Chondrocyte (in vitro differentiated cells): ENCODE measurements at regions not wholly inside any gene's neighbourhood (a gene's known extent, or its start where the extent isn't known, plus 50 kb on each side); places are given as distances from the start of the nearest gene placed in this dataset.

Source experiments
- DNase-seq: peaks from one replicate; pipeline ENCODE4 v3.0.0; 2021; ENCODE audit warnings: mixed read lengths, low spot score
- H3K27ac Mint-ChIP-seq: one replicate; pipeline ENCODE4 v1.8.0; 2021; ENCODE audit warnings: mild to moderate bottlenecking, moderate library complexity, mixed read lengths; ENCODE audit not compliant: unreplicated experiment
- H3K27me3 Mint-ChIP-seq: 2 replicates; pipeline ENCODE4 v1.8.0; 2021; ENCODE audit warnings: low read depth, mixed read lengths
- H3K36me3 Mint-ChIP-seq: 2 replicates; pipeline ENCODE4 v1.8.0; 2021; ENCODE audit warnings: low read depth, mixed read lengths
- H3K4me1 Mint-ChIP-seq: 2 replicates; pipeline ENCODE4 v1.8.0; 2021; ENCODE audit warnings: low read depth, mild to moderate bottlenecking, mixed read lengths
- H3K4me3 Mint-ChIP-seq: one replicate; pipeline ENCODE4 v1.8.0; 2021; ENCODE audit warnings: mild to moderate bottlenecking, moderate library complexity, mixed read lengths; ENCODE audit not compliant: unreplicated experiment
- H3K9me3 Mint-ChIP-seq: 2 replicates; pipeline ENCODE4 v1.8.0; 2021; ENCODE audit warnings: low read depth, mixed read lengths
- TF ChIP-seq, protein P1 (sequence below): fragments of 200-600 bp; sonication (generic); IDR thresholded peaks from 2 replicates; pipeline ENCODE4 v1.5.0; 2021; ENCODE audit warnings: antibody characterized with exemption, mild to moderate bottlenecking, moderate library complexity

DNA sequence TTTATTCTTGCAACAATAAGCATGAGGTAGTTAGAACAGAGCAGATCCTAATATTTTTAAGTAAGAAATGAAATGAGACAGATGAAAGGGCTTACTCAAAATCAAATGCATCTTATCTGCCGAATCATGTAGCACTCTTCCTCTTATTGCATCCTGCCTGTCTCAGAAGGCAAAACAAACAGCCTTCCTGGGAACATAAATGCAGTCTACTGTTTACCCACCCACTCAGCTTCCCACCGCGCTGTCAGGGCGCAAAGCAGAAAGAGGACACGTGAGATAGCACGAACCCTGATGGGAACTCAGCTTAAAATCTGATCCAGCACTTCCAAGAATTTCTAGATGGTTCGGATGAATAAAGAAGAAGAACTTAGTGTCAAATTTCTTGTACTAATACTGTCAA, 114.4 kb upstream of the CDK1 start:
- H3K27ac Mint-ChIP-seq = peak overlapping the region; percentile 41

DNA sequence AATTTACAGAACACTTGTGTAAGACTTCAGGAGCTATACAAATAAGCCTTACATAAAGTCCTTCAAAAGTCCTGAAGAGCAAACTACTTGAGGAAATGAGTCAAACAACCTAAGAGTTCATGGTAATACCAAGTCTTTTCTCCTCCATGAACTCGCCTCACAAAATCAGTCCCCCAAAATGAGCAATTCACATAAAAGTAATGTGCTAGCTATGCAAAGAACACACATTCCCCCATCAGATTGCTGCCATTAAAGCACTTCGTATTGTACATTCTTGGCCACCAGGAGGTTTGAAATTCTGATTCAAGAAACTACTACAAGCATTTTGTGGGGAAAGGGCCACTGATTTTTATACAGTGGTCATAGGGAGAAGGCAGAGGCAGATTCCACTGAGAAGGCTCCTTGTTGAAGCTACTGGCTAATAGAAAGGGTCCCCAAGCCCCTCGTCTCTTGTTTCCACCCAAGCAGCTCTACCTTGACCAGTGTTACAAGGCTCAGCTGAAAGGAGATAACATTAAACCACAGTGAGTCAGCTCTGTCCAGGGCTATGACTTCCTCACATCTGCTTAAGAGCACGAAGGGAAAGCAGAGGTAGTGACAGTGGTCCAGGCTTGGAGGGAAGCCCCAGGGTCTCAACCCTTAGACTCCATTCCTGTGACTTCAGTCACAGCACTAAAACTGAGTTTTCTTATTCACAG, 115.2 kb upstream of the CDK1 start:
- H3K9me3 Mint-ChIP-seq = peaks cover 6% of the 10 kb centered on the region
- peaks cover 2% of the 10 kb centered on the region for H3K36me3 Mint-ChIP-seq
- no peak for DNase-seq
- TF ChIP-seq, protein P1, sequence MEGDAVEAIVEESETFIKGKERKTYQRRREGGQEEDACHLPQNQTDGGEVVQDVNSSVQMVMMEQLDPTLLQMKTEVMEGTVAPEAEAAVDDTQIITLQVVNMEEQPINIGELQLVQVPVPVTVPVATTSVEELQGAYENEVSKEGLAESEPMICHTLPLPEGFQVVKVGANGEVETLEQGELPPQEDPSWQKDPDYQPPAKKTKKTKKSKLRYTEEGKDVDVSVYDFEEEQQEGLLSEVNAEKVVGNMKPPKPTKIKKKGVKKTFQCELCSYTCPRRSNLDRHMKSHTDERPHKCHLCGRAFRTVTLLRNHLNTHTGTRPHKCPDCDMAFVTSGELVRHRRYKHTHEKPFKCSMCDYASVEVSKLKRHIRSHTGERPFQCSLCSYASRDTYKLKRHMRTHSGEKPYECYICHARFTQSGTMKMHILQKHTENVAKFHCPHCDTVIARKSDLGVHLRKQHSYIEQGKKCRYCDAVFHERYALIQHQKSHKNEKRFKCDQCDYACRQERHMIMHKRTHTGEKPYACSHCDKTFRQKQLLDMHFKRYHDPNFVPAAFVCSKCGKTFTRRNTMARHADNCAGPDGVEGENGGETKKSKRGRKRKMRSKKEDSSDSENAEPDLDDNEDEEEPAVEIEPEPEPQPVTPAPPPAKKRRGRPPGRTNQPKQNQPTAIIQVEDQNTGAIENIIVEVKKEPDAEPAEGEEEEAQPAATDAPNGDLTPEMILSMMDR = peak; percentile 37
- peaks cover 36% of the 10 kb centered on the region for H3K4me1 Mint-ChIP-seq
- H3K27ac Mint-ChIP-seq = no peak overlapping the region
- H3K27me3 Mint-ChIP-seq = no peaks in the 10 kb centered on the region
- H3K4me3 Mint-ChIP-seq = no peak overlapping the region

More for the DNA sequence above, 114.4 kb upstream of the CDK1 start:
- Mint-ChIP-seq H3K9me3 (peaks cover 6% of the 10 kb centered on the region), H3K36me3 (no peaks in the 10 kb centered on the region), H3K4me3 (no peak overlapping the region), H3K4me1 (peaks cover 40% of the 10 kb centered on the region), H3K27me3 (no peaks in the 10 kb centered on the region)
- TF ChIP-seq, protein P1 = no peak
- DNase-seq = no peak

DNA sequence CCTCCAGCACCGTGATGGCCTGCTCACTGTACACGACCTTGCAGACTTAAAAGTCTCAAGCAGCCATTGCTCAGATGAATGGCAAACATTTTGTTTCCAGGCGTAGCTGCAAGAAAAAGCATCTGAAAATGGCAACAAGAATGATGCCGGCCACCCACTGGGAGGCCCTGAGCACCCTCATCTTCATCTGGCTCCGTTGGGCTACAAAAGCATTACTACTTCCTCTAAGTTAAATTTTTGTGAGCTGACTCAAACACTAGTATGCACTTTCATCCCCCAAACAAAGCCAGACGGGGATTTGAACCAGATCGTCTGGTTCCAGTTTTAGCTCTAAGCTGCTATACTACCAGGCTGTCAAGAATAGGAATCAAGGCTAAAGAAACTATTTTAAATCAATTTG, 116.6 kb upstream of the CDK1 start:
- Mint-ChIP-seq H3K4me3 (no peak overlapping the region), H3K4me1 (peaks cover 33% of the 10 kb centered on the region), H3K27ac (no peak overlapping the region), H3K9me3 (peaks cover 6% of the 10 kb centered on the region), H3K27me3 (no peaks in the 10 kb centered on the region), H3K36me3 (peaks cover 3% of the 10 kb centered on the region)
- no peak for DNase-seq
- TF ChIP-seq, protein P1 = no peak

GRCh38 chr10:60660625-60661024, 117.7 kb upstream of the CDK1 start:
- no peak overlapping the region for H3K4me3 Mint-ChIP-seq
- TF ChIP-seq, protein P1 = no peak
- no peaks in the 10 kb centered on the region for H3K27me3 Mint-ChIP-seq
- peaks cover 6% of the 10 kb centered on the region for H3K9me3 Mint-ChIP-seq
- H3K4me1 Mint-ChIP-seq = peaks cover 33% of the 10 kb centered on the region
- no peak overlapping the region for H3K27ac Mint-ChIP-seq
- no peak for DNase-seq
- H3K36me3 Mint-ChIP-seq = peaks cover 3% of the 10 kb centered on the region

GRCh38 chr10:60654813-60655464, 123.3 kb upstream of the CDK1 start:
- DNase-seq = no peak
- Mint-ChIP-seq H3K4me1 (no peaks in the 10 kb centered on the region), H3K27ac (no peak overlapping the region), H3K4me3 (no peak overlapping the region), H3K36me3 (peaks cover 3% of the 10 kb centered on the region), H3K27me3 (no peaks in the 10 kb centered on the region), H3K9me3 (no peaks in the 10 kb centered on the region)
- TF ChIP-seq, protein P1 = no peak
